ENCODE measurements at regions not wholly inside any gene's neighbourhood (a gene's known extent, or its start where the extent isn't known, plus 50 kb on each side); places are given as distances from the start of the nearest gene placed in this dataset.
"Not testable (repeated sequence)": the region's sequence is repeated elsewhere in the genome, so short reads cannot be mapped to it uniquely, and the experiment has no call there.

- no peak for DNase-seq (ENCODE audit: low spot score)
These were observed 106.1 kb upstream of the KMT2C start for GRCh38 chr7:152541892-152542291.

DNA sequence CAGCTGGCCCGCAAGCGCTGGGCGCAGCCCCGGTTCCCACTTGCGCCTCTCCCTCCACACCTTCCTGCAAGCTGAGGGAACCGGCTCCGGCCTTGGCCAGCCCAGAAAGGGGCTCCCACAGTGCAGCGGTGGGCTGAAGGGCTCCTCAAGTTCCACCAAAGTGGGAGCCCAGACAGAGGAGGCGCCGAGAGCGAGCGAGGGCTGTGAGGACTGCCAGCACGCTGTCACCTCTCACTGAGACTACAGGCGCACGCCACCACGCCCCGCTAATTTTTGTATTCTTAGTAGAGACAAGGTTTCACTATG, 103.3 kb upstream of the KMT2C start:
- DNase-seq (ENCODE audit: low spot score): not testable (repeated sequence)

GRCh38 chr7:152538346-152539189, 102.8 kb upstream of the KMT2C start:
- DNase-seq (ENCODE audit: low spot score): not testable (repeated sequence)

DNA sequence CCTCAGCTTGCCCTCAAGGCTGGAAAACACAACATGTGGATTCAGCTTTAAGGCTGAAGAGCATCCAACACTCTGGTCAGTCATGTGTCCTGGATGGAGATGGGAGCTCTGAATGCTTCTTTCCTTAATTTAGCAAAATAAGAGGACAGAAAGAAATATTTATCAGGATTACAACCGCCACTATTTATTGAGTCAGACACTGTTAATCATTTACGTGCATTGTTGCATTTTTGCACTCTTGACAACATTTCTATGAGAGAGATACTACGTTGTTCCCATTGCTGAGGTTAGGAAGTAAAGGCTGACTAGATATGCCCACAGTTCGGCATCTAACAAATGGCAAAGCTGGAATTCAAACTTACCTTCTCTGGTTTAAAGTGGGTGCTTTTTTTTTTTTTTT, 101.8 kb upstream of the KMT2C start:
- no peak for DNase-seq (ENCODE audit: low spot score)

- no peak for DNase-seq (ENCODE audit: low spot score)
These were observed 92.8 kb upstream of the KMT2C start for GRCh38 chr7:152528612-152529011.

- DNase-seq (ENCODE audit: low spot score): no peak
These were observed 91.8 kb upstream of the KMT2C start for GRCh38 chr7:152527610-152528032.

GRCh38 chr7:152523916-152524315, 88.1 kb upstream of the KMT2C start:
- DNase-seq (ENCODE audit: low spot score): no peak

DNA sequence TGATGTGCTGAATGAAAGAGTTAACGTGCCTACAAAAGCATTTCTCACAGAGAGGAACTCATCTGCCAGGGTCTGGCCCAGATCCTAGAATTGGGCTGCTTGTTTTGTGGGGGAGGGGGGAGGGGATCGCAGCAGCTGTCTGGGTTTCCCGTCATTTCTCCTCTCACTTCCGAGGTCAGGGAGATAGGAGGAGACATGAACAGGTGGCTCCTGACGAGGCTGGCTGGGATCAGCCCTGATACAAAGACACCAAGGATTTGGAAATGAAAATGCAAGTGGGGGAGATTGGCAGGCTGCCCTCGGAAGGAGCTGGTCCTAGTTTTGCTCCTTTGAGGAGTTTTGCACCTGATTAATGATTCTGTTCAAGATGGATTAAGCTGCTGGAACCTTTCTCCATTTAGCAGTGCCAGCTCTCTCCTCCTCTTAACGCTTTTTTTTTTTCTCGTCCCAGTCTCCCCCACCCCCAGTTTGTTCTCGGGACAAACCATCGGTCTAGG, 86.8 kb upstream of the KMT2C start:
- DNase-seq (ENCODE audit: low spot score): no peak

DNA sequence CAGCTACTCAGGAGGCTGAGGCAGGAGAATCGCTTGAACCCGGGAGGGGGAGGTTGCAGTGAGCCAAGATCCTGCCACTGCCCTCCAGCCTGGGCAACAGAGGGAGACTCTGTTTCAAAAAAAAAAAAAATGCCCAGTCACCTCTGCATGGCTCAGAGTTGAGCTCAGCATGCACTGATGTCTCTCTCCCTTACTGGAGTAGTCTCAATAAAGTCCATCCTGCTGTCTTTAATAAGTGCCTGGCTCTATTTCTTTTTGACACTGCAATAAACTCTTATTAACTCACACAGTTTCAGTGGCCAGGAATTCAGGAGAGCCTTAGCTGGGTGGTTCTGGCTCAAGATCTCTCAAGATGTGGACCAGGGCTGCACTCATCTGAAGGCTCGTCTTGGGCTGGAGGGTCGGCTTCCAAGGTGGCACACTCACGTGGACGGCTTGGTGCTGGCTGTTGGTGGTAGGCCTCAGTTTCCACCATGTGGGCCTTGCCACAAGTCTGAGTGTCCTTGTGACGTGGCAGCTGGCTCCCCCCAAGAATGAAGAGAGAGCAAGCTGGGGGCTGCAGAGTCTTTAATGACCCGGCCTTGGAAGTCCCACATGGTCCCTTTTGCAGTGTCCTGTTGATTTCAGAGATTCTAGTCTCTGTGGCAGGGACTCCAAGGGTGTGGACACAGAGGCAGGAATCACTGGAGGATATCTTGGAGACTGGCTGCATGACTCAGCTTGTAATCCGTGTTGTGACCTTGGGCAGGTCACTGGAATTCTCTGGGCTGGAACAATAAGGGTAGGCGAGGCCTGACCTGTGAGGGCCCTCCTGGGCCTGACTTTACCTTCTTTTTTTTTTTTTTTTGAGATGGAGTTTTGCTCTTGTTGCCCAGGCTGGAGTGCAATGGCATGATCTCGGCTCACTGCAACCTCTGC, 85.9 kb upstream of the KMT2C start:
- no peak for DNase-seq (ENCODE audit: low spot score)

- DNase-seq (ENCODE audit: low spot score): no peak
These were observed 85.1 kb upstream of the KMT2C start for GRCh38 chr7:152520861-152521302.

DNA sequence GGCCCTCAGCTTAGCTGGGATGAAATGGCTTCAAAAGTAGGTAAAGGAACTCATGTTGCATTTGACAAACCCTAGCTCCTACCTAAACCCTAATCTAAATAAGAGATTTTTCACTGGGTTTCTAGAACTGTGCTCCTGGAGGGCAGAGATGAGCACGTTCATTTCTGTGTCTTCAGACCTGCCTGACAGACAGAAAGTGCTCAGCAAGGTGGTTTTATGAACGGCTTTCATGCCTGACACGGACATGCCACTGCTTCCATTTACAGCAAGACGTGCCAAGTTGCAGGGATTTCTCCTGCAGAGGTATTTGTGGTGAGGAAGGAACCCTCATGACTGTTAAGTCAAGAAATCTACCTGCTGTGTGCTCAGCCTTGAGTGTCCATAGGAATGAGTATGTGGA, 83.5 kb upstream of the KMT2C start:
- DNase-seq (ENCODE audit: low spot score): no peak

GRCh38 chr7:152516216-152516615, 80.4 kb upstream of the KMT2C start:
- DNase-seq (ENCODE audit: low spot score): no peak

- DNase-seq (ENCODE audit: low spot score): not testable (repeated sequence)
These were observed 79.6 kb upstream of the KMT2C start for GRCh38 chr7:152515266-152515950.

DNA sequence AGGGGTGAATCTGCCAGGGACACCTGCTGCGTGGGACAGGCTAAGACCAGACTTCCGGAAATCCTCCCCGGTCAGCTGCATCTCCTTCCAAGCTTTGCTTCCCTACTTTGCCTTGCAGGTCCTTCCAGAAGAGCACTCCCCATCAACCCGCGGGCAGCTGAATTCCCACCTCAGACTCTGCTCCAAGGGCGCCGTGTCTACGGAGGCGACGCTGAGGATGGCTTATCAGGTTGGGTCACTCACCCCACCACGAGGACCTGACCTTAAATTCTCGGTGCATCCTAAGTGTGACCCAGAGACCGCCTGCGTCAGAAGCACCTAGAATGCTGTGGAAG, 78.9 kb upstream of the KMT2C start:
- no peak for DNase-seq (ENCODE audit: low spot score)

GRCh38 chr7:152513861-152514770, 78.3 kb upstream of the KMT2C start:
- DNase-seq (ENCODE audit: low spot score): no peak

- DNase-seq (ENCODE audit: low spot score): no peak
These were observed 76.9 kb upstream of the KMT2C start for GRCh38 chr7:152512706-152513105.

DNA sequence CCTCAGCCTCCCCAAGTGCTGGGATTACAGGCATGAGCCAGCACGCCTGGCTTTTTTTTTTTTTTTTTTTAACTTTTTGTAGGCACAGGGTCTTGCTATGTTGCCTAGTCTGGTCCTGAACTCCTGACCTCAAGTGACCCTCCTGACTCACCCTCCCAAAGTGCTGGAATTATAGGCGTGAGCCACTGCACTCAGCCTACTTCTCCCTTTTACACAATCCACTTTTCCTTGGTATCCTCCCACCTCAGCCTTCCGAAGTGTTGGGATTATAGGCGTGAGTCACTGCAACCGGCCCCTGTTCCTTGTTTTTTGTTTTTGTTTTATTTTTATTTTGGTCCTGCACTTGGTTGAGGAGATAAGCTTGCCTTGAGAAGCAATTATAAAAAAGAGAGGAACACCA, 75.9 kb upstream of the KMT2C start:
- no peak for DNase-seq (ENCODE audit: low spot score)

DNA sequence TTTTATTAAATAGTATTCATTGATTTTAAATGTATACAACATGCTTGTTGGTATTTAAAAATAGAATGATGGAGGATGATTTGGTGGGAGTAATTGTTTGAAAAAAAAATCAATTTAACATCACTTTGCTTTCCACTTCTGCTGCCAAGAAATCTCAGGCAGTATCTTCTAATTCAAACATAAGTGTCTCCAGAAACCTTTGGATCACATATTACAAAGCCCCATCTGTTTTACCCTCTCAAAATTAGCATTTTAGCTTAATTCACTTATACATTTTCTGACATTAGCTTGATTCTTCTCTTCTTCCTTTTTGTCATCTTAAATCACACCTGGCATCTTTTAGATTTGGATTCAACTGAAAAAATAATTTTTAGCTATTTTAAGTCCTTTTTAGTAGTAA, 72.9 kb upstream of the KMT2C start:
- no peak for DNase-seq (ENCODE audit: low spot score)

DNA sequence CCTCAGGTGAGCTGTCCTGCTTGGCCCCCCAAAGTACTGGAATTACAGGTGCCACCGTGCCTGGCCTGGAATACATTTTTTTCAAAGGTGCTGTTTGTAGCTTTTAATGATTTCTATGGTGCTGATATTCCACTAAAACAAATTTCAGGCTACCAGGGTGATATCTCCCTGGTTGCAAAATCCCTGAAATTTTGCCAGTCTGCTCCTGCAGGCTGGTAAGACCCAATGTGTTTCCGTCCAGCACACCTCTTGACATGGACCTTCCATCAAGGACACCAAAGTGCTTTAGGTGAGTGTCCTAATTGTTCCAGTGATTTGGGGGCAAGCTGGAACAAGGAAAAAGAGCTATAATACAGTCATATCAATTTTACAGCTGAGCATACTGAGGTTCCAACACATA, 69.8 kb upstream of the KMT2C start:
- DNase-seq (ENCODE audit: low spot score): no peak

DNA sequence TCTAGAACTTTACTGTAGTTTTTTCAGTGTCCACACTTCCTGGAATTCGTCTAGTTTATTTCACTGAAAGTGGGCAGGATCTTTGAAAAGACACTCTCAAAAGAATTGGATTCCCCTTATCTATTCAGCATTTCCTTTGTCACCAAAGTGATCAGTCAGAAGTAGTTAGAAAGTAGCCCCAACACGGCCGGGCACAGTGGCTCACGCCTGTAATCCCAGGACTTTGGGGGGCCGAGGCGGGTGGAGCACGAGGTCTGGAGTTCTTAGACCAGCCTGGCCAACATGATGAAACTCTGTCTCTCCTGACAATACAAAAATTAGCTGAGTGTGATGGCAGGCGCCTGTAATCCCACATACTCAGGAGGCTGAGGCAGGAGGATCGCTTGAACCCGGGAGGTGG, 69.0 kb upstream of the KMT2C start:
- DNase-seq (ENCODE audit: low spot score): no peak

DNA sequence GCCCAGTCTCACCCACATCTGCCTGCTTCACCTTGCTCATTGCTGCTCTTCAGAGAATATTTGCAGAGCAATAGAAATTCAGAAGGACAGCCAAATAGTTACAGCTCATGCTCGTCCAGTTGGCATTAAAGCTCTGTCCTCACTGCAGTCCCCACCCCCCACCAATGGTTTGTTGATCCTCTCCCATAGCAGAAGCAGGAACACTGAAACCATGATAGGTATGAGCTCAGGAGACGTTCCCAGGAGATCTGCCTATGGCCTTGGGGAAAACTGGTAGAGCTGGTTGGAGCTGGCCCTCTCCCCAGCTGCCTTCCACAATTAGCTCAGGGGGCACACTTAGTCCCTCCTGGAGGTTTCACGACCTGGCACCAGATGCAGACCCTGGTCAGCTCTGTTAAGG, 68.6 kb upstream of the KMT2C start:
- DNase-seq (ENCODE audit: low spot score): no peak

Data from SW480 (cell line).